22Rv1 (cell line): ENCODE measurements at regions not wholly inside any gene's neighbourhood (a gene's known extent, or its start where the extent isn't known, plus 50 kb on each side); places are given as distances from the start of the nearest gene placed in this dataset.

Experiments used
- CTCF ChIP-seq: fragments of 450-650 bp; IDR thresholded peaks from 2 replicates; pipeline ENCODE4 v1.5.1; 2017; ENCODE audit warnings: mild to moderate bottlenecking
- ZFX ChIP-seq: fragments of 450-650 bp; IDR thresholded peaks from 2 replicates; pipeline ENCODE4 v1.6.1; 2017; ENCODE audit warnings: antibody characterized with exemption, borderline replicate concordance

DNA sequence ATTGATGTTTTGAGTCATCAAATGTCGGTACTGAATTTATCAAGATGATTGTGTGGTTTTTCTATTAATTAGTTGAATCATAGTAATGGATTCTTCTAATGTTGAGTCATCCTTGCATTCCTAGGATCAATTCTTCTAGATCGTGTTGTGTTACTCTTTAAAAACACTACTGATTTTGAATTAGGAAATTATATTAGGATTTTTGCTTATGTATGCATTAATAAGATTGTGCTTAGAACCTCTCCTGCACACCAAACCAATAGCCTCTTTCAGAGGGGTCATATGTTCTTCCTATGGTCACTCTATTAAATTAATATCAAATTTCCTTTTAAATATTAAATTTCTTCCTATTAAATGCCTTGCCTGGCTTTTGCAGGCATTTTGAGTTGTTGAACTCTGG is 151.7 kb upstream of the TOPAZ1 start:
- TF ChIP-seq CTCF: no peak
- no peak for TF ChIP-seq ZFX
